Stomach (tissue), 8 donors: ENCODE measurements at regions not wholly inside any gene's neighbourhood (a gene's known extent, or its start where the extent isn't known, plus 50 kb on each side); places are given as distances from the start of the nearest gene placed in this dataset.

Experiments
- DNase-seq, 2 donors: peaks; one replicate each; pipeline versions ENCODE4 v3.0.0 to v3.0.0-alpha.2; 2013 to 2019
- H3K27ac ChIP-seq, 5 donors: fragments of 200-600 bp in 4 of 5; sonication (generic) in 4 of 5; one replicate each; pipeline ENCODE4 v1.5.1; 2013 to 2019; ENCODE audit warnings: mild to moderate bottlenecking in 1 of 5, moderate library complexity in 1 of 5
- H3K27me3 ChIP-seq, 3 donors: fragments of 200-600 bp; sonication (generic); one replicate each; pipeline ENCODE4 v1.5.1; 2017 to 2019; ENCODE audit warnings: mixed run types in 1 of 3
- H3K36me3 ChIP-seq, 4 donors: fragments of 200-600 bp; sonication (generic); 1 replicate in 3 of 4; 2 replicates in 1 of 4; pipeline ENCODE4 v1.5.1; 2016 to 2019
- H3K4me1 ChIP-seq, 4 donors: fragments of 200-600 bp; sonication (generic); one replicate each; pipeline ENCODE4 v1.5.1; 2016 to 2019
- H3K4me3 ChIP-seq, 4 donors: fragments of 200-600 bp; sonication (generic) in 3 of 4; one replicate each; pipeline ENCODE4 v1.5.1; 2016 to 2019; ENCODE audit warnings: mild to moderate bottlenecking in 1 of 4
- H3K9me3 ChIP-seq, 4 donors: fragments of 200-600 bp; sonication (generic); one replicate each; pipeline ENCODE4 v1.5.1; 2016 to 2019
- EP300 ChIP-seq: sonication (generic); formaldehyde crosslinking; IDR thresholded peaks from one replicate; pipeline ENCODE4 v1.6.1; 2017; ENCODE audit warnings: antibody characterized with exemption
- POLR2A ChIP-seq, 4 donors: fragments of 450-650 bp; IDR thresholded peaks; one replicate each; pipeline ENCODE4 v1.6.1; 2016; ENCODE audit warnings: antibody characterized with exemption in 4 of 4, control low read depth in 2 of 4, mild to moderate bottlenecking in 1 of 4, moderate library complexity in 1 of 4
- POLR2AphosphoS5 ChIP-seq, 3 donors: sonication (generic); formaldehyde crosslinking; IDR thresholded peaks; one replicate each; pipeline ENCODE4 v1.6.1; 2016; ENCODE audit warnings: antibody characterized with exemption in 3 of 3
- WGBS, 5 donors: extraction: QIAGEN DNeasy Blood & Tissue Kit in 3 of 5; methylation state at CpG; one replicate each; pipeline versions ENCODE4 v1.1.5 to v1.1.7; 2013 to 2018; 5-methylcytosine and 5-hydroxymethylcytosine counted together
- intact Hi-C: fragments of 100-400 bp; cut with DNase I; formaldehyde crosslinking; loops from one replicate; pipeline ENCODE4 v1.15.1; 2023; ENCODE audit warnings: low total_unique reads
- TF ChIP-seq, protein P1 (sequence below), 7 experiments: fragments of 450-650 bp in 4 of 7; fragments of 200-600 bp in 3 of 7; sonication (generic) in 3 of 7; IDR thresholded peaks; one replicate each; pipeline ENCODE4 v1.5.1; 2016 to 2019; ENCODE audit warnings: antibody characterized with exemption in 7 of 7, control low read depth in 2 of 7, mild to moderate bottlenecking in 1 of 7
- donor health status: healthy with polysubstance abuse.
- donor health status: Bipolar disorder and iron deficiency.
- donor health status: healthy.

DNA sequence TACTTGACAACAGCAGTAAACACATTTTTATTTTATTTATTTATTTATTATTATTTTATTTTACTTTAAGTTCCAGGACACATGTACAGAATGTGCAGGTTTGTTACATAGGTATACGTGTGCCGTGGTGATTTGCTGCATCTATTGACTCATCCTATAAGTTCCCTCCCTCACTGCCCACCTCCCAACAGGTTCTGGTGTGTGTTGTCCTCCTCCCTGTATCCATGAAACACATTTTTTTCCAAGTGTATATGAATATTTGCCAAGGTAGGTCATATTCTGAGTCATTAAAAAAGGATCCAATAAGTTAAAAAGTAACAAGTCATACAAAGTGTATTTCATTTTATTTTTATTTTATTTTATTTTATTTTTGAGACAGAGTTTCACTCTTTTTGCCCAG, 567.3 kb upstream of the KCNMB2 start:
- no peaks in the 10 kb centered on the region for H3K4me1 ChIP-seq
- no peak overlapping the region for H3K27ac ChIP-seq
- H3K27me3 ChIP-seq: no peaks in the 10 kb centered on the region
- no peak overlapping the region for H3K4me3 ChIP-seq
- DNase-seq: no peak
- WGBS, 5 donors: 95 to 97% (median 96%) methylated on average over 2 of the region's 2 CpGs
- H3K36me3 ChIP-seq: no peaks in the 10 kb centered on the region
- TF ChIP-seq POLR2AphosphoS5 (IDR thresholded peaks at IDR 0.05): no peak
- TF ChIP-seq, protein P1, sequence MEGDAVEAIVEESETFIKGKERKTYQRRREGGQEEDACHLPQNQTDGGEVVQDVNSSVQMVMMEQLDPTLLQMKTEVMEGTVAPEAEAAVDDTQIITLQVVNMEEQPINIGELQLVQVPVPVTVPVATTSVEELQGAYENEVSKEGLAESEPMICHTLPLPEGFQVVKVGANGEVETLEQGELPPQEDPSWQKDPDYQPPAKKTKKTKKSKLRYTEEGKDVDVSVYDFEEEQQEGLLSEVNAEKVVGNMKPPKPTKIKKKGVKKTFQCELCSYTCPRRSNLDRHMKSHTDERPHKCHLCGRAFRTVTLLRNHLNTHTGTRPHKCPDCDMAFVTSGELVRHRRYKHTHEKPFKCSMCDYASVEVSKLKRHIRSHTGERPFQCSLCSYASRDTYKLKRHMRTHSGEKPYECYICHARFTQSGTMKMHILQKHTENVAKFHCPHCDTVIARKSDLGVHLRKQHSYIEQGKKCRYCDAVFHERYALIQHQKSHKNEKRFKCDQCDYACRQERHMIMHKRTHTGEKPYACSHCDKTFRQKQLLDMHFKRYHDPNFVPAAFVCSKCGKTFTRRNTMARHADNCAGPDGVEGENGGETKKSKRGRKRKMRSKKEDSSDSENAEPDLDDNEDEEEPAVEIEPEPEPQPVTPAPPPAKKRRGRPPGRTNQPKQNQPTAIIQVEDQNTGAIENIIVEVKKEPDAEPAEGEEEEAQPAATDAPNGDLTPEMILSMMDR (IDR thresholded peaks at IDR 0.05): no peak
- TF ChIP-seq POLR2A (IDR thresholded peaks at IDR 0.05): no peak
- no peak for TF ChIP-seq EP300
- H3K9me3 ChIP-seq: no peaks in the 10 kb centered on the region
- intact Hi-C loops: no loop called here

DNA sequence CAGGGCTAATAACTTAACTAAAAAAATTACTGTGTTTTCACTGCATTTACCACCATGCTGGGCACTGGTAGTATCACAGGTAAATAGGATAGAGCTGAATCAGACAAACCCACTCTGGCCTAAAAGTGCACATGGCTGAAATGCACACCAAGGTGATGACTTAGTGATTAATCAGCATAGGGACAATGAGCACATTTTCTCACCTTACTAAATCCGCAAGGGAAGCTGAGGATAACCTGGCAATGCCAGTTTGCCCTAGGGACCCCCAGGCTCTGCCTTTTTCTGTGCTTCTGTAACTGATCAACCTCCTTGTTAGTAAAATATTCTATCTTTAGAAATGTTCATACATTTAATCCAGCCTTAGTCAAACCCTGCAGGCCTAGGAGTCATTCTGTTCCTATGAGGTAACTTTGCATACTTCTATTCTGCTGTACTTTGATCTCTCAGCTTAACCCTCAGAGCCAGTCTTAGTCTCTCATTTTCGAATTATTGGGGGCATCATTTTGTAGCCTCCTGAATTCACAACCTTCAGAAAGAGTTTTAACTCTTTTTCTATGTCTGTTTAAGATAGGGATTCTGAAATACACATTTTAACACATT, 562.9 kb upstream of the KCNMB2 start:
- WGBS, 5 donors: 62 to 88% (median 83%) methylated on average over 2 of the region's 2 CpGs
- H3K36me3 ChIP-seq: no peaks in the 10 kb centered on the region
- no peaks in the 10 kb centered on the region for H3K9me3 ChIP-seq
- no peaks in the 10 kb centered on the region for H3K27me3 ChIP-seq
- no peak for DNase-seq
- no peak overlapping the region for H3K4me3 ChIP-seq
- no peak for TF ChIP-seq POLR2A (IDR thresholded peaks at IDR 0.05)
- TF ChIP-seq, protein P1 (IDR thresholded peaks at IDR 0.05): no peak
- TF ChIP-seq POLR2AphosphoS5 (IDR thresholded peaks at IDR 0.05): no peak
- TF ChIP-seq EP300: no peak
- H3K4me1 ChIP-seq: no peaks in the 10 kb centered on the region
- H3K27ac ChIP-seq: peak overlapping the region in 1 of 5 donors; percentile 33
- intact Hi-C loops: no loop called here

DNA sequence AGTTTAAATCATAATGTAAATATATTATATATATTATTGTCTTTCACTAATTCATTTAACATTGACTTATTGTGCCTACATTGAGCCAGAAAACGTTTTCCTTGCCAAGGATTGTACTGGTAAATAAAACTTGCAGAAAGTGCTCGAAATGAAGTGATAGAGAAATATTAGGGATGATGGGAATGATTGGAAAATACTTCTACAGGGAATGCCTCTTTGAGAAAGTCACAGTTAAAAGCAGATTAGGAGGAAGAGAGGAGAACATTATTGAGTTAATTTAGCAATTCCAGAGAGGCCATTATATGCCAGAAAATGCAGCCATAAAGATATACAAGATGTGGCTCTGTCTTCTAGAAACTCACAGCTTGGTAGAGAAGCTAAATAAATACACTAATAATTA, 560.0 kb upstream of the KCNMB2 start:
- H3K27me3 ChIP-seq: no peaks in the 10 kb centered on the region
- no peak for DNase-seq
- no peaks in the 10 kb centered on the region for H3K9me3 ChIP-seq
- intact Hi-C loops: no loop called here
- H3K4me3 ChIP-seq: no peak overlapping the region
- TF ChIP-seq, protein P1 (IDR thresholded peaks at IDR 0.05): no peak
- TF ChIP-seq POLR2AphosphoS5 (IDR thresholded peaks at IDR 0.05) (no peak), POLR2A (IDR thresholded peaks at IDR 0.05) (no peak), EP300 (no peak)
- no peaks in the 10 kb centered on the region for H3K36me3 ChIP-seq
- H3K4me1 ChIP-seq: no peaks in the 10 kb centered on the region
- H3K27ac ChIP-seq: no peak overlapping the region
- WGBS, 5 donors: 51 to 68% (median 59%) methylated on average over 2 of the region's 2 CpGs

DNA sequence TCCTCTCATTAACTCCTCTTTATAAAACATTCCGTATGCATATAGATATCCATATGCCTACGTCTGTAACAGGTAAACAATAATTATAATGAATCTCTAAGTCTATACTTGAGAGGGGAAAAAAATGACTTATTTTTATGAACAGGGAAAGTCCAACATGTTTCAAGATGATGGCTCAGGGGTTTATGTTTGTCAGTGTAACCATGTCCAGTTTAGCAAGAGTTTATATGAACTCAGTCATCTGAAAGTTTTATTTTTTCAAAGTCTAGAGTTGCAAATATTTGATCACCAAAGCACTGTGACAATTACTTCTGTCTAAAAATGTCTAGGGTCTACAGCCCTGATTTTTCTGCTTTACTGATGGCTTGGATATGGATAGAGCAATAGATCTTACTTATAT, 559.4 kb upstream of the KCNMB2 start:
- Histone ChIP-seq H3K4me1 (no peaks in the 10 kb centered on the region), H3K4me3 (no peak overlapping the region), H3K27me3 (no peaks in the 10 kb centered on the region), H3K36me3 (no peaks in the 10 kb centered on the region), H3K9me3 (no peaks in the 10 kb centered on the region), H3K27ac (no peak overlapping the region)
- DNase-seq: no peak
- intact Hi-C loops: no loop called here
- 79 to 90% (median 88%) methylated on average over 2 of the region's 2 CpGs for WGBS, 5 donors
- TF ChIP-seq POLR2AphosphoS5 (IDR thresholded peaks at IDR 0.05) (no peak), POLR2A (IDR thresholded peaks at IDR 0.05) (no peak), EP300 (no peak)
- TF ChIP-seq, protein P1 (IDR thresholded peaks at IDR 0.05): no peak
